RKO (cell line): ENCODE measurements at regions not wholly inside any gene's neighbourhood (a gene's known extent, or its start where the extent isn't known, plus 50 kb on each side); places are given as distances from the start of the nearest gene placed in this dataset.
"Not testable (repeated sequence)": the region's sequence is repeated elsewhere in the genome, so short reads cannot be mapped to it uniquely, and the experiment has no call there.

ENCODE experiments used
- DNase-seq: peaks from one replicate; pipeline ENCODE4 v3.0.0-alpha.2; 2016; ENCODE audit warnings: low spot score

GRCh38 chr3:102906818-102907217 is 472.0 kb downstream of the ZPLD1 start:
- no peak for DNase-seq

GRCh38 chr3:102909904-102910303 is 475.1 kb downstream of the ZPLD1 start:
- DNase-seq = no peak

GRCh38 chr3:102916532-102916931 is 481.7 kb downstream of the ZPLD1 start:
- DNase-seq = no peak

- DNase-seq = no peak
Observed at GRCh38 chr3:102926618-102927017, 491.8 kb downstream of the ZPLD1 start.

GRCh38 chr3:102933377-102933776 is 498.6 kb downstream of the ZPLD1 start:
- no peak for DNase-seq

GRCh38 chr3:102936511-102937045 is 501.8 kb downstream of the ZPLD1 start:
- no peak for DNase-seq

GRCh38 chr3:102941786-102942185 is 507.0 kb downstream of the ZPLD1 start:
- no peak for DNase-seq

GRCh38 chr3:102946445-102946844 is 511.6 kb downstream of the ZPLD1 start:
- DNase-seq = not testable (repeated sequence)

GRCh38 chr3:102972350-102972749 is 537.5 kb downstream of the ZPLD1 start:
- no peak for DNase-seq

GRCh38 chr3:102974333-102974732 is 539.5 kb downstream of the ZPLD1 start:
- no peak for DNase-seq

GRCh38 chr3:102979191-102979590 is 544.4 kb downstream of the ZPLD1 start:
- DNase-seq = no peak

- peak; percentile 89 for DNase-seq
Observed at GRCh38 chr3:102979682-102980354, 545.0 kb downstream of the ZPLD1 start.

- DNase-seq = no peak
Observed at GRCh38 chr3:102980355-102980696, 545.5 kb downstream of the ZPLD1 start.

GRCh38 chr3:103002425-103003176 is 567.8 kb downstream of the ZPLD1 start:
- DNase-seq = peak; percentile 66

- no peak for DNase-seq
Observed at GRCh38 chr3:103006526-103007183, 571.8 kb downstream of the ZPLD1 start.

- DNase-seq = no peak
Observed at GRCh38 chr3:103009609-103010008, 574.8 kb downstream of the ZPLD1 start.

GRCh38 chr3:103025880-103026279 is 591.1 kb downstream of the ZPLD1 start:
- no peak for DNase-seq

GRCh38 chr3:103033841-103034240 is 599.0 kb downstream of the ZPLD1 start:
- DNase-seq = no peak

GRCh38 chr3:103047640-103048039 is 612.8 kb downstream of the ZPLD1 start:
- DNase-seq = no peak

GRCh38 chr3:103048068-103048722 is 613.4 kb downstream of the ZPLD1 start:
- DNase-seq = no peak

- no peak for DNase-seq
Observed at GRCh38 chr3:103052236-103052830, 617.5 kb downstream of the ZPLD1 start.

- no peak for DNase-seq
Observed at GRCh38 chr3:103055021-103055520, 620.3 kb downstream of the ZPLD1 start.
